CD4-positive, alpha-beta T cell treated with Interleukin-17A for 1 hour (primary cell): ENCODE measurements at regions not wholly inside any gene's neighbourhood (a gene's known extent, or its start where the extent isn't known, plus 50 kb on each side); places are given as distances from the start of the nearest gene placed in this dataset.
A peak's percentile ranks its signal among the peaks of the same experiment; 100 is the strongest.

Experiments used
- DNase-seq: peaks from one replicate; pipeline ENCODE4 v3.0.0-alpha.2; 2020

- no peak for DNase-seq
These were observed 274.1 kb upstream of the TENM3 start for GRCh38 chr4:181969151-181969550.

GRCh38 chr4:181970366-181970765 lies 272.8 kb upstream of the TENM3 start:
- DNase-seq = no peak

- no peak for DNase-seq
These were observed 271.8 kb upstream of the TENM3 start for GRCh38 chr4:181971411-181971810.

GRCh38 chr4:181971973-181972372 lies 271.2 kb upstream of the TENM3 start:
- no peak for DNase-seq

GRCh38 chr4:181976764-181977163 lies 266.4 kb upstream of the TENM3 start:
- DNase-seq = no peak

- no peak for DNase-seq
These were observed 260.8 kb upstream of the TENM3 start for GRCh38 chr4:181982437-181982836.

GRCh38 chr4:181982856-181983255 lies 260.3 kb upstream of the TENM3 start:
- no peak for DNase-seq

GRCh38 chr4:181987392-181987791 lies 255.8 kb upstream of the TENM3 start:
- no peak for DNase-seq

- DNase-seq = no peak
These were observed 254.1 kb upstream of the TENM3 start for GRCh38 chr4:181989071-181989470.

GRCh38 chr4:181991369-181992108 lies 251.7 kb upstream of the TENM3 start:
- no peak for DNase-seq

GRCh38 chr4:181998398-181999295 lies 244.6 kb upstream of the TENM3 start:
- no peak for DNase-seq

GRCh38 chr4:182000077-182000476 lies 243.1 kb upstream of the TENM3 start:
- DNase-seq = no peak

- DNase-seq = no peak
These were observed 232.3 kb upstream of the TENM3 start for GRCh38 chr4:182010876-182011275.

GRCh38 chr4:182014164-182014563 lies 229.0 kb upstream of the TENM3 start:
- no peak for DNase-seq

- DNase-seq = no peak
These were observed 228.2 kb upstream of the TENM3 start for GRCh38 chr4:182015014-182015413.

GRCh38 chr4:182015893-182016292 lies 227.3 kb upstream of the TENM3 start:
- no peak for DNase-seq

GRCh38 chr4:182017038-182017437 lies 226.2 kb upstream of the TENM3 start:
- no peak for DNase-seq

GRCh38 chr4:182018691-182019090 lies 224.5 kb upstream of the TENM3 start:
- no peak for DNase-seq

GRCh38 chr4:182019148-182019652 lies 224.0 kb upstream of the TENM3 start:
- DNase-seq = peak; percentile 0

GRCh38 chr4:182022909-182023308 lies 220.3 kb upstream of the TENM3 start:
- no peak for DNase-seq

GRCh38 chr4:182023469-182023868 lies 219.7 kb upstream of the TENM3 start:
- DNase-seq = no peak

GRCh38 chr4:182042945-182043344 lies 200.3 kb upstream of the TENM3 start:
- DNase-seq = no peak

- no peak for DNase-seq
These were observed 194.3 kb upstream of the TENM3 start for GRCh38 chr4:182048871-182049270.

- no peak for DNase-seq
These were observed 186.3 kb upstream of the TENM3 start for GRCh38 chr4:182056866-182057265.
